ENCODE measurements at regions not wholly inside any gene's neighbourhood (a gene's known extent, or its start where the extent isn't known, plus 50 kb on each side); places are given as distances from the start of the nearest gene placed in this dataset.

DNA sequence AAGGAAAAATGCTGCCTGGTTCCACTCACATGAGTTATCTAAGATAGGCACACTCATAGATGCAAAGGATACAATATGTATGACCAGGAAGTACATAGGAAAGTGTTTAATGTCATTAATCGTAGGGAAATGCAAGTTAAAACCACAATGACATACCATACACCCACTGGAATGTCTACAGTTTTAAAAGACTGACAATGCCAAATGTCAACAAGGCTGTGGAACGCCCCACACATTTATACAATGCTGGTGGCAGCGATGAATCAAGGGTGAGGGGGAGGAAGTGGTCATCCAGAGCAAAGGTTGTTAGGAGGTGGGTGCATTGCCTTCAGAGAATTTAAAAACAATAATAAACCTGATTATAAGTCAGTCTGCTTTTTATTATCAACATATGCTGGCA lies 437.8 kb downstream of the ARHGEF28 start:
- TF ChIP-seq, protein P1, sequence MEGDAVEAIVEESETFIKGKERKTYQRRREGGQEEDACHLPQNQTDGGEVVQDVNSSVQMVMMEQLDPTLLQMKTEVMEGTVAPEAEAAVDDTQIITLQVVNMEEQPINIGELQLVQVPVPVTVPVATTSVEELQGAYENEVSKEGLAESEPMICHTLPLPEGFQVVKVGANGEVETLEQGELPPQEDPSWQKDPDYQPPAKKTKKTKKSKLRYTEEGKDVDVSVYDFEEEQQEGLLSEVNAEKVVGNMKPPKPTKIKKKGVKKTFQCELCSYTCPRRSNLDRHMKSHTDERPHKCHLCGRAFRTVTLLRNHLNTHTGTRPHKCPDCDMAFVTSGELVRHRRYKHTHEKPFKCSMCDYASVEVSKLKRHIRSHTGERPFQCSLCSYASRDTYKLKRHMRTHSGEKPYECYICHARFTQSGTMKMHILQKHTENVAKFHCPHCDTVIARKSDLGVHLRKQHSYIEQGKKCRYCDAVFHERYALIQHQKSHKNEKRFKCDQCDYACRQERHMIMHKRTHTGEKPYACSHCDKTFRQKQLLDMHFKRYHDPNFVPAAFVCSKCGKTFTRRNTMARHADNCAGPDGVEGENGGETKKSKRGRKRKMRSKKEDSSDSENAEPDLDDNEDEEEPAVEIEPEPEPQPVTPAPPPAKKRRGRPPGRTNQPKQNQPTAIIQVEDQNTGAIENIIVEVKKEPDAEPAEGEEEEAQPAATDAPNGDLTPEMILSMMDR (conservative IDR thresholded peaks at IDR 0.05; ENCODE audit: low read depth, low read length) = no peak
- no peak for TF ChIP-seq EZH2 (IDR thresholded peaks at IDR 0.05; ENCODE audit: low read length, unreplicated experiment)
